Neural progenitor cell (in vitro differentiated cells): ENCODE measurements at regions not wholly inside any gene's neighbourhood (a gene's known extent, or its start where the extent isn't known, plus 50 kb on each side); places are given as distances from the start of the nearest gene placed in this dataset.

Source experiments
- EZH2 ChIP-seq: fragments of 200-600 bp; sonication (generic); IDR thresholded peaks from 2 replicates; pipeline ENCODE4 v1.6.1; 2017; ENCODE audit warnings: antibody characterized with exemption, mild to moderate bottlenecking, moderate library complexity
- EZH2phosphoT487 ChIP-seq: fragments of 200-600 bp; sonication (generic); IDR thresholded peaks from 2 replicates; pipeline ENCODE4 v1.6.1; 2017; ENCODE audit warnings: antibody characterized with exemption
- TF ChIP-seq, protein P1 (sequence below): fragments of 200-600 bp; sonication (generic); IDR thresholded peaks from 2 replicates; pipeline ENCODE4 v1.5.1; 2017; ENCODE audit warnings: antibody characterized with exemption, mild to moderate bottlenecking

DNA sequence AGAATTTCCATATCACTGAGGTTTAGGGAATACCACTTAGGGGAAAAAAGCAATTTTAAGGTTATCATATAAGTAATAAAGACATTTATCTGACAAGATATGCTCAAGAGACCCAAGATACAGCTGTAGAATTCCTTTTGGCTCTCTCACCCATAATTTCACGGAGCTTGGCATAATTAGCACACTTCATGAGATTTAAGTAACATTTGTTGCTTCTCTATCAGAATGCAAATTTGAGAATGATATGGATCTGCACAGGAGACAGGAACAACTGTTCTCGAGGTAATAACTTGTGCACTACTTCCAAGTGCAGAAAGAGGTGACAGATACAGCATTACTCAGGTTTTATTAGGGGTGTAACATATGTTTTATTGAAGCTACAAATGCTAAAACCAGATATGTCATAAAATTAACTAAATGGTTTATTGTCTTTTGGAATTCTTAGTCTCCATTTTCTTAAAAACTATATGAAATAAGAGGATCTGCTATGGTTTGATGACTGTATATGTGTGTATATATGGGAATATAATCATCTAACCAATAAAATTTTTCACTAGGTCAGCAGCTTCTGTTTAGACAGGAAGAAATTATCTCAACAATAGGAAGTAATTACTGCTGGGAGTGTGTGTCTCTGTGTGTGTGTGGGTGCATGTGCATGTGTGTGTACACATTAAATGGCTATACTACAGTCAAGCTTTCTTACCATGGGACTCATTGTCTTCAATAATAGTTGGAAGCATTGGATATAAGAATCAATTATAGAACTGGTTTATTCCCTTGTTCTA is 401.3 kb downstream of the PCDH17 start:
- TF ChIP-seq, protein P1, sequence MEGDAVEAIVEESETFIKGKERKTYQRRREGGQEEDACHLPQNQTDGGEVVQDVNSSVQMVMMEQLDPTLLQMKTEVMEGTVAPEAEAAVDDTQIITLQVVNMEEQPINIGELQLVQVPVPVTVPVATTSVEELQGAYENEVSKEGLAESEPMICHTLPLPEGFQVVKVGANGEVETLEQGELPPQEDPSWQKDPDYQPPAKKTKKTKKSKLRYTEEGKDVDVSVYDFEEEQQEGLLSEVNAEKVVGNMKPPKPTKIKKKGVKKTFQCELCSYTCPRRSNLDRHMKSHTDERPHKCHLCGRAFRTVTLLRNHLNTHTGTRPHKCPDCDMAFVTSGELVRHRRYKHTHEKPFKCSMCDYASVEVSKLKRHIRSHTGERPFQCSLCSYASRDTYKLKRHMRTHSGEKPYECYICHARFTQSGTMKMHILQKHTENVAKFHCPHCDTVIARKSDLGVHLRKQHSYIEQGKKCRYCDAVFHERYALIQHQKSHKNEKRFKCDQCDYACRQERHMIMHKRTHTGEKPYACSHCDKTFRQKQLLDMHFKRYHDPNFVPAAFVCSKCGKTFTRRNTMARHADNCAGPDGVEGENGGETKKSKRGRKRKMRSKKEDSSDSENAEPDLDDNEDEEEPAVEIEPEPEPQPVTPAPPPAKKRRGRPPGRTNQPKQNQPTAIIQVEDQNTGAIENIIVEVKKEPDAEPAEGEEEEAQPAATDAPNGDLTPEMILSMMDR = no peak
- TF ChIP-seq EZH2 = no peak
- TF ChIP-seq EZH2phosphoT487 = no peak
